Liver (tissue), 7 donors: ENCODE measurements at regions not wholly inside any gene's neighbourhood (a gene's known extent, or its start where the extent isn't known, plus 50 kb on each side); places are given as distances from the start of the nearest gene placed in this dataset.

Source experiments
- DNase-seq: peaks from one replicate; pipeline ENCODE4 v3.0.0-alpha.2; 2017; ENCODE audit warnings: low spot score
- H3K27ac ChIP-seq, 2 donors: one replicate each; pipeline ENCODE4 v1.7.0; 2013; ENCODE audit warnings: inconsistent platforms in 2 of 2, low read length in 2 of 2, control low read depth in 1 of 2, low read depth in 1 of 2, mild to moderate bottlenecking in 1 of 2
- H3K27me3 ChIP-seq, 4 donors: one replicate each; pipeline versions ENCODE4 v1.6.1 to v1.7.0; 2013; ENCODE audit warnings: low read length in 3 of 4, inconsistent platforms in 1 of 4, mild to moderate bottlenecking in 1 of 4, moderate library complexity in 1 of 4; ENCODE audit not compliant: control insufficient read depth in 4 of 4, insufficient read depth in 4 of 4
- H3K36me3 ChIP-seq, 4 donors: one replicate each; pipeline versions ENCODE4 v1.6.1 to v1.7.0; 2013; ENCODE audit warnings: low read length in 3 of 4, mild to moderate bottlenecking in 3 of 4, low read depth in 1 of 4, moderate library complexity in 1 of 4; ENCODE audit not compliant: control insufficient read depth in 4 of 4, insufficient read depth in 3 of 4
- H3K4me1 ChIP-seq, 4 donors: one replicate each; pipeline versions ENCODE4 v1.6.1 to v1.7.0; 2013; ENCODE audit warnings: low read length in 3 of 4, mild to moderate bottlenecking in 3 of 4, moderate library complexity in 1 of 4; ENCODE audit not compliant: control insufficient read depth in 4 of 4, insufficient read depth in 4 of 4
- H3K4me3 ChIP-seq, 3 donors: one replicate each; pipeline versions ENCODE4 v1.6.1 to v1.7.0; 2013; ENCODE audit warnings: low read length in 3 of 3, control low read depth in 1 of 3, low read depth in 1 of 3, mild to moderate bottlenecking in 1 of 3
- H3K9ac ChIP-seq, 2 donors: one replicate each; pipeline ENCODE4 v1.7.0; 2013; ENCODE audit warnings: low read length in 2 of 2, mild to moderate bottlenecking in 2 of 2, moderate library complexity in 2 of 2, control low read depth in 1 of 2, low read depth in 1 of 2
- H3K9me3 ChIP-seq, 4 donors: one replicate each; pipeline versions ENCODE4 v1.6.1 to v1.7.0; 2013; ENCODE audit warnings: low read length in 3 of 4; ENCODE audit not compliant: control insufficient read depth in 4 of 4
- EGR1 ChIP-seq, 2 donors: IDR thresholded peaks; 2 replicates each; pipeline ENCODE4 v1.6.1; 2016 to 2018; ENCODE audit warnings: antibody characterized with exemption in 2 of 2, low read depth in 2 of 2
- FOXA1 ChIP-seq: IDR thresholded peaks from 2 replicates; pipeline ENCODE4 v1.6.1; 2016; ENCODE audit warnings: antibody characterized with exemption
- FOXA2 ChIP-seq: IDR thresholded peaks from 2 replicates; pipeline ENCODE4 v1.6.1; 2016; ENCODE audit warnings: antibody characterized with exemption
- GABPA ChIP-seq, 2 donors: IDR thresholded peaks in 1 of 2; conservative IDR thresholded peaks in 1 of 2; 2 replicates each; pipeline ENCODE4 v1.6.1; 2016; ENCODE audit warnings: antibody characterized with exemption in 2 of 2, mild to moderate bottlenecking in 1 of 2, moderate library complexity in 1 of 2
- HNF4G ChIP-seq: IDR thresholded peaks from 2 replicates; pipeline ENCODE4 v1.6.1; 2016; ENCODE audit warnings: antibody characterized with exemption
- JUND ChIP-seq, 2 donors: IDR thresholded peaks; 2 replicates each; pipeline ENCODE4 v1.6.1; 2016; ENCODE audit warnings: antibody characterized with exemption in 2 of 2
- NR2F2 ChIP-seq: IDR thresholded peaks from 2 replicates; pipeline ENCODE4 v1.6.1; 2016; ENCODE audit warnings: antibody characterized with exemption
- RAD21 ChIP-seq, 2 donors: IDR thresholded peaks; 2 replicates each; pipeline ENCODE4 v1.6.1; 2016; ENCODE audit warnings: antibody characterized with exemption in 2 of 2, mild to moderate bottlenecking in 2 of 2
- REST ChIP-seq: IDR thresholded peaks from 2 replicates; pipeline ENCODE4 v1.6.1; 2016; ENCODE audit warnings: antibody characterized with exemption, mild to moderate bottlenecking
- RXRA ChIP-seq, 2 donors: IDR thresholded peaks; 2 replicates each; pipeline ENCODE4 v1.6.1; 2017 to 2018; ENCODE audit warnings: antibody characterized with exemption in 2 of 2, mild to moderate bottlenecking in 1 of 2
- SP1 ChIP-seq: IDR thresholded peaks from 2 replicates; pipeline ENCODE4 v1.6.1; 2018; ENCODE audit warnings: antibody characterized with exemption, mild to moderate bottlenecking
- YY1 ChIP-seq: IDR thresholded peaks from 2 replicates; pipeline ENCODE4 v1.6.1; 2016; ENCODE audit warnings: antibody characterized with exemption, mild to moderate bottlenecking
- WGBS: extraction: QIAGEN DNeasy Blood & Tissue Kit; methylation state at CpG from one replicate; pipeline ENCODE4 v1.1.7; 2013; 5-methylcytosine and 5-hydroxymethylcytosine counted together
- donor health status: healthy.
- donor health status: healthy.
- donor health status: healthy.
- donor health status: healthy.

DNA sequence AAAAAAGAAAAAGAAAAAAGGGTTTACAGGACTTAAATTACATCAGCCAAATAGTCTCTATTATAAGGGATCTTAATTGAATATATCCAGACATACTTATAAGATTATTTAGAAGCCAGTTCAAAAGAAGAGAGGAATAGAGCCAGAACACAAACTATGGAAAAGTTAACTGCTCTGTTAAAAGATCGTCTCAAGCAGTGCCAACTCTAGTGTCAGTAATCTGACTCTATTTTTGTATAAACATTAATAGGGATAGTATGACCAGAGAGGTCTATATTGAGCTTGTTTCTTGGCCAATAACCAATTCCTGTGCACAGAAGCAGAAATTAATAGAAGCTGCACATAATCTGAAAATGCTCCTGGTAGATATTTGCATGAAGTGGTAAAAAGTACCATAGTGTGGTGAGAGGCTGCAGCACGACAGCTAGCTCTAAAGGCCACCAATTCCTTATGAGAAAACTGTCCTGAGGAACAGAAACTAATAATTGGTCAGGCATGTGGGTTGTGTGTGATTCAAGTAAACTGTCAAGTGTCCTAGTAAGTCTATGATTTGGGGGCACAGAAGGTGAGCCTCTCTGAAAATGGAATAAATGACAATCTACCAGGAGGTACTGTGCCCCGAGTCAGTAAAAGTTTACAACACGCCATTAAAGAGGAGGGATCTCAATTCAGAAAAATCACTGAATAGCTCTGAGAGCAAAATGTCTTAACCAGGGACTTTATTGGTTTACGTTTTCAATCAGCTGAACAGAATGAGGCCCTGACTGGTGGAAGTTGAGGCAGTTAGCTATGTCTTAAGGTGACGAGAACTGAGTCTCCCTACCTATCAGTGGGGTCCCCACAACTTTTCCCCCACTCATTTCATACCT lies 51.5 kb upstream of the NANOGP8 start:
- TF ChIP-seq HNF4G, result no peak
- TF ChIP-seq EGR1 (IDR thresholded peaks at IDR 0.05; ENCODE audit: low read depth in 2 of 2), result no peak
- no peak for TF ChIP-seq RXRA (IDR thresholded peaks at IDR 0.05)
- no peak for TF ChIP-seq JUND (IDR thresholded peaks at IDR 0.05)
- TF ChIP-seq RAD21 (IDR thresholded peaks at IDR 0.05), result no peak
- TF ChIP-seq FOXA2, result no peak
- no peak for TF ChIP-seq NR2F2
- TF ChIP-seq YY1, result no peak
- TF ChIP-seq FOXA1, result no peak
- no peak for TF ChIP-seq REST
- no peak for TF ChIP-seq GABPA (IDR thresholded peaks at IDR 0.05 in 1 of 2, conservative IDR thresholded peaks at IDR 0.05 in 1 of 2)
- no peak for TF ChIP-seq SP1
- 81% methylated on average over 6 of the region's 6 CpGs for WGBS
- no peaks in the 10 kb centered on the region for H3K9me3 ChIP-seq
- H3K27me3 ChIP-seq, result no peaks in the 10 kb centered on the region
- no peak overlapping the region for H3K9ac ChIP-seq
- H3K36me3 ChIP-seq, result no peaks in the 10 kb centered on the region
- H3K27ac ChIP-seq, result no peak overlapping the region
- no peaks in the 10 kb centered on the region for H3K4me1 ChIP-seq
- H3K4me3 ChIP-seq, result no peak overlapping the region
- no peak for DNase-seq
